ENCODE measurements at regions not wholly inside any gene's neighbourhood (a gene's known extent, or its start where the extent isn't known, plus 50 kb on each side); places are given as distances from the start of the nearest gene placed in this dataset.

GRCh38 chr2:104416339-104417000, 437.4 kb upstream of the POU3F3 start:
- Mint-ChIP-seq H3K27me3 (ENCODE audit: unreplicated experiment) (peaks cover 16% of the 10 kb centered on the region), H3K9me3 (ENCODE audit: low read depth, unreplicated experiment) (peaks cover 5% of the 10 kb centered on the region), H3K27ac (ENCODE audit: unreplicated experiment) (no peak overlapping the region), H3K4me3 (ENCODE audit: low read depth, unreplicated experiment) (no peak overlapping the region), H3K4me1 (ENCODE audit: low read depth, unreplicated experiment) (no peaks in the 10 kb centered on the region), H3K36me3 (ENCODE audit: insufficient read depth, unreplicated experiment) (peaks cover 5% of the 10 kb centered on the region)
- intact Hi-C loops (cut with micrococcal nuclease; ENCODE audit: unreplicated experiment), result loop anchor here (10.0 kb wide), 2 partner anchors 382 to 528 kb away; no protein-coding TSS in a partner anchor
- CTCF ChIA-PET, result no interaction called here
- BruUV-seq (replicated peaks), result no TSS peak
- no peak for TF ChIP-seq CTCF (IDR thresholded peaks at IDR 0.05; ENCODE audit: unreplicated experiment)
- DNase-seq, result no peak

- no peak overlapping the region for H3K27ac Mint-ChIP-seq (ENCODE audit: unreplicated experiment)
- TF ChIP-seq CTCF (IDR thresholded peaks at IDR 0.05; ENCODE audit: unreplicated experiment), result no peak
- H3K4me1 Mint-ChIP-seq (ENCODE audit: low read depth, unreplicated experiment), result no peaks in the 10 kb centered on the region
- no TSS peak for BruUV-seq (replicated peaks)
- peaks cover 5% of the 10 kb centered on the region for H3K9me3 Mint-ChIP-seq (ENCODE audit: low read depth, unreplicated experiment)
- peaks cover 12% of the 10 kb centered on the region for H3K27me3 Mint-ChIP-seq (ENCODE audit: unreplicated experiment)
- no peak for DNase-seq
- peaks cover 5% of the 10 kb centered on the region for H3K36me3 Mint-ChIP-seq (ENCODE audit: insufficient read depth, unreplicated experiment)
- intact Hi-C loops (cut with micrococcal nuclease; ENCODE audit: unreplicated experiment), result no loop called here
- CTCF ChIA-PET, result no interaction called here
- no peak overlapping the region for H3K4me3 Mint-ChIP-seq (ENCODE audit: low read depth, unreplicated experiment)
These were observed 433.5 kb upstream of the POU3F3 start for GRCh38 chr2:104420420-104420819.

- H3K4me3 Mint-ChIP-seq (ENCODE audit: low read depth, unreplicated experiment), result no peak overlapping the region
- DNase-seq, result no peak
- TF ChIP-seq CTCF (IDR thresholded peaks at IDR 0.05; ENCODE audit: unreplicated experiment), result no peak
- peaks cover 5% of the 10 kb centered on the region for H3K36me3 Mint-ChIP-seq (ENCODE audit: insufficient read depth, unreplicated experiment)
- no TSS peak for BruUV-seq (replicated peaks)
- peaks cover 6% of the 10 kb centered on the region for H3K27me3 Mint-ChIP-seq (ENCODE audit: unreplicated experiment)
- H3K9me3 Mint-ChIP-seq (ENCODE audit: low read depth, unreplicated experiment), result peaks cover 5% of the 10 kb centered on the region
- H3K4me1 Mint-ChIP-seq (ENCODE audit: low read depth, unreplicated experiment), result no peaks in the 10 kb centered on the region
- intact Hi-C loops (cut with micrococcal nuclease; ENCODE audit: unreplicated experiment), result no loop called here
- H3K27ac Mint-ChIP-seq (ENCODE audit: unreplicated experiment), result no peak overlapping the region
- CTCF ChIA-PET, result no interaction called here
These were observed 433.0 kb upstream of the POU3F3 start for GRCh38 chr2:104420953-104421352.

DNA sequence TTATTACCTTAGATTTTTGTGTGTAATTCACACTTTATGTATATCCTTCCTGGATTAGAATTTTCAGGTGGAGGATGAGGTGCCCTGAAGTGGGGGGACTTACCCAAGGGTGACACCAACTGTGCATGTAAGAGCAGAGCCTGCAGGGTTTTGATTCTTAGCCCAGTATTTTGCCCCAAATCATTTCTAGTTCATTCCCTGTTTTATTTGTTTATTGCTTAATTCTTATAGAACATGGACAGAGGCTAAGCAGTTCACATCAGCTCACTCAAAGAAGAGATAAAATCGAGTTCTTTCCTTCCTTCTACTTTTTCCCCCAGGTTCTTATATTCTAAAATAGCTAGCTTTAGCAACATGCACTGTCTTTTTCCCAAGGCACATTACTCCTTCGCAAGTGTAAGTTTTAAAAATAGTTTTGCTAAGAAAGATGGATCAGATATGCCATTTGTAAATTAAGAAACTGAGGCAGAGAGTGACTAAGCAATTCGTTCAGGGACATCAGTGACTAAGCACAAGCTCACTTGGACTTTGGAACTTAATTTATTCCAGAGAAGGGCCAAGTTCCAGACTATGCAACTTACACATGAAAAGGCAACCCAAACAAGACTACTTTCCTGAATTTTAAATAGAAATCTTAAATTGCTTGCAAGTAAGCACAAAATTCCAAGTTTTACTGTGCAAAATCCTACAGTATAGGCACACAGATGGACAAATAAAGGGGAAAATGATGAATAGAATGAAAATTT, 427.9 kb upstream of the POU3F3 start:
- intact Hi-C loops (cut with micrococcal nuclease; ENCODE audit: unreplicated experiment), result no loop called here
- H3K4me3 Mint-ChIP-seq (ENCODE audit: low read depth, unreplicated experiment), result no peak overlapping the region
- no peak for DNase-seq
- CTCF ChIA-PET, result interaction anchor here (0.6 kb wide), 1 partner anchor 182 kb away, joined by 3 read pairs; no protein-coding TSS in a partner anchor
- no TSS peak for BruUV-seq (replicated peaks)
- H3K27me3 Mint-ChIP-seq (ENCODE audit: unreplicated experiment), result no peaks in the 10 kb centered on the region
- H3K27ac Mint-ChIP-seq (ENCODE audit: unreplicated experiment), result no peak overlapping the region
- no peaks in the 10 kb centered on the region for H3K9me3 Mint-ChIP-seq (ENCODE audit: low read depth, unreplicated experiment)
- no peak for TF ChIP-seq CTCF (IDR thresholded peaks at IDR 0.05; ENCODE audit: unreplicated experiment)
- no peaks in the 10 kb centered on the region for H3K4me1 Mint-ChIP-seq (ENCODE audit: low read depth, unreplicated experiment)
- H3K36me3 Mint-ChIP-seq (ENCODE audit: insufficient read depth, unreplicated experiment), result no peaks in the 10 kb centered on the region

All from Calu3 (cell line).